Ovary (tissue), 7 donors: ENCODE measurements at regions not wholly inside any gene's neighbourhood (a gene's known extent, or its start where the extent isn't known, plus 50 kb on each side); places are given as distances from the start of the nearest gene placed in this dataset.

ENCODE experiments used
- DNase-seq, 5 donors: peaks; one replicate each; pipeline ENCODE4 v3.0.0-alpha.2; 2019 to 2020
- H3K27ac ChIP-seq, 2 donors: fragments of 200-600 bp; one replicate each; pipeline versions ENCODE4 v1.5.1 to v1.8.0; 2019 to 2022
- H3K27me3 ChIP-seq: fragments of 200-600 bp; one replicate; pipeline ENCODE4 v1.8.0; 2022
- H3K36me3 ChIP-seq: fragments of 200-600 bp; sonication (generic); one replicate; pipeline ENCODE4 v1.5.1; 2019
- H3K4me1 ChIP-seq: one replicate; pipeline ENCODE4 v1.8.1; 2013; ENCODE audit warnings: mild to moderate bottlenecking, moderate library complexity; ENCODE audit not compliant: insufficient read depth
- H3K4me3 ChIP-seq: fragments of 200-600 bp; sonication (generic); one replicate; pipeline ENCODE4 v1.5.1; 2017
- H3K9me3 ChIP-seq, 2 donors: fragments of 200-600 bp in 1 of 2; sonication (generic) in 1 of 2; one replicate each; pipeline versions ENCODE4 v1.5.1 to v1.8.1; 2013 to 2019; ENCODE audit warnings: mild to moderate bottlenecking in 1 of 2, moderate library complexity in 1 of 2
- CTCF ChIP-seq, 3 donors: fragments of 450-650 bp in 2 of 3; fragments of 200-600 bp in 1 of 3; IDR thresholded peaks; one replicate each; pipeline versions ENCODE4 v1.5.1 to v1.8.0; 2016 to 2022; ENCODE audit warnings: antibody characterized with exemption in 3 of 3, mild to moderate bottlenecking in 1 of 3
- EP300 ChIP-seq: sonication (generic); formaldehyde crosslinking; IDR thresholded peaks from one replicate; pipeline ENCODE4 v1.6.1; 2017; ENCODE audit warnings: antibody characterized with exemption
- POLR2A ChIP-seq: fragments of 450-650 bp; IDR thresholded peaks from one replicate; pipeline ENCODE4 v1.6.1; 2017; ENCODE audit warnings: antibody characterized with exemption, mild to moderate bottlenecking, moderate library complexity
- WGBS, 3 donors: extraction: QIAGEN DNeasy Blood & Tissue Kit in 1 of 3; methylation state at CpG; one replicate each; pipeline versions ENCODE4 v1.1.5 to v1.1.7; 2013 to 2017; 5-methylcytosine and 5-hydroxymethylcytosine counted together
- intact Hi-C, 4 donors: fragments of 100-400 bp; cut with DNase I; formaldehyde crosslinking; loops; one replicate each; pipeline versions ENCODE4 v1.11.0 to v1.15.1; 2022 to 2023
- donor health status: DM: no; HTN: no; CAD: no; lungs with moderate emphysema.
- donor health status: DM: no; HTN: no; CAD: no.
- donor health status: Bipolar disorder and iron deficiency.
- donor health status: DM: no; HTN: no; CAD: no.
- donor health status: DM: yes; HTN: yes; CAD: no.

DNA sequence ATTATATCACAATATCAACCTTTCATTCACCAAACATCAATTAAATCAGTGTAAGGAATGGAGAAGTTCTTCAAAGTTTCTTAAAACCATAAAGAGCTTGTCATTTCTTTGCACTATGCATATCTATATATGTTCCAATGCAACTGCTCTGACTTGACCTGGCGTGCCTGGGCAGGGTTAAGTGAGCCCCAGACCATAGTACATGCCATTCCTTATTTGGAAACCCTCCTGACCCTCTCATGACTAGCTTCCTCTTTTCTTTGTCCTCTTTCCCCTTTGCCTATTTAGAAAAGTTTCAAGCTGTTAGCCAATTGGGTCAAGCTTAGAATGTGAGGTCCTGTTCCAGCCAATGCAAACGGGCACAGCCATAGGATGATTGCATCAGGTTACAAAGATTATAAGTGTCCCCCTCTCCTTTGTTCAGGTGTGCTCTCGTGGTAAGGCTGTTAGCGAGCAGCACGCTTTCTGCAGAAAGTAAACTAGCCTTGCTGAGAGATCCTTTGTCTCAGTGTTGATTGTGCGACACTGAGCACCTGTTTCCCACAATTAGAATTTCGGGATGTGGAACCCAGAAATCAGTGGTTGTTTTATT lies 78.2 kb upstream of the UXS1 start:
- 58 to 65% (median 64%) methylated on average over 7 of the region's 7 CpGs for WGBS, 3 donors
- no peak for DNase-seq
- intact Hi-C loops = no loop called here
- H3K36me3 ChIP-seq = no peaks in the 10 kb centered on the region
- no peak overlapping the region for H3K27ac ChIP-seq
- H3K4me1 ChIP-seq = peaks cover 2% of the 10 kb centered on the region
- TF ChIP-seq EP300 = no peak
- TF ChIP-seq CTCF (IDR thresholded peaks at IDR 0.05) = no peak
- no peak for TF ChIP-seq POLR2A
- no peaks in the 10 kb centered on the region for H3K27me3 ChIP-seq
- no peaks in the 10 kb centered on the region for H3K9me3 ChIP-seq
- H3K4me3 ChIP-seq = no peak overlapping the region

DNA sequence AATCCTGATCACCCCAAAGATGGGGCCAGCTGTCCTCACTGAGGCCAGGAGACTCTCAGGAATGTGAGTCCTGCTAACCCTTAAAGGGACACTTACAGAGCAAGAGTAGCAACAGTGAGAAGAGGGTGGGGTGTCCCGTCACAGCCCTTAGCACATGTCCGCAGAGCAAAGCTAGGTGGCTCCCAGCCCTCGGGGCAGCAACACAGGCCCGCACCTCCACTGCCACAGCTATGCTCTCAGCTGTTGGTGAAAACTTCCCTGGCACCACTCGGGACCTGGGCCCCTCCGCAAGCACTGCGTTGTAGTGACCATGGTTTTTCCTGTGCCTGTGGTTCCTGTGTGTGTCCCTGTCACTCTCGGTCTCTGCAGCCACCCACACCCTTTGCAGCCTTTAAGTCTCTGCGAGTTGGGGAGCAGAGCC lies 76.4 kb upstream of the UXS1 start:
- WGBS, 3 donors = 91 to 93% (median 92%) methylated on average over 9 of the region's 9 CpGs
- Histone ChIP-seq H3K4me3 (peak overlapping the region; percentile 17), H3K36me3 (no peaks in the 10 kb centered on the region), H3K27me3 (no peaks in the 10 kb centered on the region), H3K9me3 (no peaks in the 10 kb centered on the region), H3K27ac (no peak overlapping the region), H3K4me1 (peaks cover 2% of the 10 kb centered on the region)
- TF ChIP-seq POLR2A = no peak
- no peak for TF ChIP-seq CTCF (IDR thresholded peaks at IDR 0.05)
- no peak for TF ChIP-seq EP300
- intact Hi-C loops = no loop called here
- no peak for DNase-seq

DNA sequence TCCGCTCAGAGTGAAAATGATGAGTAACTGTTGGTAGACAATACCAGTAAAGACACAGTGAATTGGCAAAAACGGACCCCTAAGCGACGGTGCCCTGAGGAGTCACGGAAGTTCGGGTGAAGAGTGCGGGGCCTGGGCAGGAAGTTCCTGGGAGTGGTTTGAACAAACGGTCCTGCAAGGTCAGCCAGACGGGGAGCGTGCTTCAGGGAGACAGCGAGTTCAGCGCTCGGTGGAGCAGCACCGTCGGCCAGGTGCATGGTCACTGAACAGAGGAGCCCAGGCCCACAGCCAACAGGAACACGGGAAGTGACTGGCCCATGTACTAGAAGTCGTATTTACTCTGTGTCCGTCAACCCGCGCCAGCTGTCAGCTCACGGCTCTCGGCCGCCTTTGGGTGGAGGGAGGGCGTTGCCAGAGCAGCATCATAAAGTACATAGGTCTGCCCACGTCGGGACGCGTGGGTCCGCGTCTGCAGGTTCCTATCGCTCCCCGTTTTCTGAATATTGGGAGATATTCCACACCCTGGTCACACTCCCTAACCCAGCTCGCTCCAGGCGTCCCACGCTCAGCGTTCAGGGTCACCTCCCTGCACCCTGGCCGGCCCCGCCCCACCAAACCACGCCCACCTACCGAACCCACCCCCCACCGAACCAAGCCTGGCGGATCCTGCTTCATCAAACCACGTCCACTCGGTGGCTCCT lies 75.6 kb upstream of the UXS1 start:
- TF ChIP-seq POLR2A (no peak), CTCF (IDR thresholded peaks at IDR 0.05) (no peak), EP300 (no peak)
- Histone ChIP-seq H3K4me1 (peaks cover 2% of the 10 kb centered on the region), H3K36me3 (no peaks in the 10 kb centered on the region), H3K27ac (no peak overlapping the region), H3K9me3 (no peaks in the 10 kb centered on the region), H3K27me3 (no peaks in the 10 kb centered on the region), H3K4me3 (peak overlapping the region; percentile 17)
- intact Hi-C loops = no loop called here
- 7 to 30% (median 11%) methylated on average over 43 to 44 of the region's 44 CpGs for WGBS, 3 donors
- peak in 1 of 5 donors; percentile 57 for DNase-seq

DNA sequence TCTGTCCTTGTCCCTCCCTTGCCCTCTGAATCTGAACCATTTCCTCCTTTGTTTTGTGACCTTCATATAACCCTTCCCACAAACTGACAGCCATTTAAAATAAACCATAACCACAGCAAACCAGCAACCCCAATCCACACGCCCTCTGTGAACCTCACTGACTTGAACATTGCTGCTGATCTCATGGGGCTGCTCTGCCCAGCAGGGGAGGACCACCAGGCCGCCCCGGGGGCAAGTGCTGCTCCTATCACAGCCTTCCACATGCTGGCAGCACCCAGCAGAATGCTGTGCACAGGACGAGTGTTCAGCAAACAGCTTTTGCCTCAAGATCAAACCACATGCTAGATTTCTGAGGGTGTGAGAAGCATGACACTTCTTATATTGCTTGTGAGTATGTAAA lies 73.9 kb upstream of the UXS1 start:
- WGBS, 3 donors = 55 to 71% (median 70%) methylated on average over 4 of the region's 4 CpGs
- TF ChIP-seq POLR2A (no peak), CTCF (IDR thresholded peaks at IDR 0.05) (no peak), EP300 (no peak)
- Histone ChIP-seq H3K4me1 (peaks cover 2% of the 10 kb centered on the region), H3K27me3 (no peaks in the 10 kb centered on the region), H3K27ac (no peak overlapping the region), H3K4me3 (no peak overlapping the region), H3K9me3 (no peaks in the 10 kb centered on the region), H3K36me3 (no peaks in the 10 kb centered on the region)
- DNase-seq = no peak
- intact Hi-C loops = no loop called here
